Kidney (tissue), 13 donors: ENCODE measurements at regions not wholly inside any gene's neighbourhood (a gene's known extent, or its start where the extent isn't known, plus 50 kb on each side); places are given as distances from the start of the nearest gene placed in this dataset.

ENCODE experiments used
- DNase-seq, 5 donors: peaks; one replicate each; pipeline ENCODE4 v3.0.0-alpha.2; 2013 to 2020
- FAIRE-seq: peaks from 2 replicates; lab custom pipeline; 2012; peaks lifted over from hg19 to GRCh38; lab: Jason Lieb, UNC
- H3K27ac ChIP-seq, 2 donors: one replicate each; pipeline ENCODE4 v1.7.0; 2013; ENCODE audit warnings: low read depth in 2 of 2, low read length in 2 of 2, inconsistent platforms in 1 of 2
- H3K27me3 ChIP-seq: one replicate; pipeline ENCODE4 v1.7.1; 2013; ENCODE audit warnings: low read length, inconsistent platforms; ENCODE audit not compliant: control insufficient read depth, insufficient read depth
- H3K36me3 ChIP-seq, 3 donors: one replicate each; pipeline versions ENCODE4 v1.7.0 to v1.7.1; 2013; ENCODE audit warnings: low read length in 3 of 3, control low read depth in 1 of 3, inconsistent platforms in 1 of 3; ENCODE audit not compliant: insufficient read depth in 3 of 3, control insufficient read depth in 2 of 3
- H3K4me1 ChIP-seq, 3 donors: one replicate each; pipeline versions ENCODE4 v1.7.0 to v1.7.1; 2013; ENCODE audit warnings: low read length in 3 of 3, inconsistent platforms in 1 of 3, low read depth in 1 of 3; ENCODE audit not compliant: control insufficient read depth in 2 of 3, insufficient read depth in 2 of 3
- H3K4me3 ChIP-seq, 3 donors: one replicate each; pipeline versions ENCODE4 v1.7.0 to v1.8.1; 2013; ENCODE audit warnings: low read length in 3 of 3, control low read depth in 1 of 3, inconsistent platforms in 1 of 3
- H3K9ac ChIP-seq, 3 donors: one replicate each; pipeline versions ENCODE4 v1.7.0 to v1.7.1; 2013; ENCODE audit warnings: low read length in 3 of 3, control low read depth in 1 of 3, inconsistent platforms in 1 of 3
- H3K9me3 ChIP-seq, 3 donors: one replicate each; pipeline versions ENCODE4 v1.7.0 to v1.7.1; 2013; ENCODE audit warnings: low read length in 3 of 3, control low read depth in 1 of 3, inconsistent platforms in 1 of 3; ENCODE audit not compliant: control insufficient read depth in 2 of 3, insufficient read depth in 1 of 3
- intact Hi-C: fragments of 100-400 bp; cut with DNase I; formaldehyde crosslinking; loops from one replicate; pipeline ENCODE4 v1.11.1; 2022
- TF ChIP-seq, protein P1 (sequence below): IDR thresholded peaks from 3 replicates; pipeline ENCODE4 v1.5.1; 2012; ENCODE audit warnings: mild to moderate bottlenecking, moderate library complexity, borderline replicate concordance; ENCODE audit not compliant: insufficient read depth; ENCODE audit errors: extremely low read depth
- donor health status: control.
- donor health status: control.
- donor health status: control.
- donor health status: control.
- donor health status: control.
- donor health status: DM: yes; HTN: yes; CAD: no.
- donor health status: Normal renal cell carcinoma (clear cell type).

DNA sequence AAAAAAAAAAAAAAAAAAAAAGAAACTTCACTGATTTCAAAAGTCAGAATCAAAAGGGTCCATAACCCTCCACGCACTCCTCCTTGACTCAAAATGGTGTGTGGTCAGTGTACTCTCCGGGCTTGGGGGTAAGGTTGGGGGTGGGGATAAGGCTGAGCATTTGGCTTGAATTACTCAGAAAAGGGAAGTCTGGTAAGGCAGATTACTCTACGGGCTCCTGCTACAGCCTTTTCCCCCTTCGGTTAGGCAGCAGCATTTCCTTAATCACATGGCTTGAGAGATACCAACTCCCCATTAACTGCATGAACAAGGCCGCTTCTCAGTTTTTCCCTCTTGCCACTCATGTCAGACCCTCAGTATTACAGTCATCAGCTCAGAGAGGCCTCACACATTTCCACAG is 135.4 kb upstream of the DUSP21 start:
- no peak for FAIRE-seq
- H3K27me3 ChIP-seq, result no peaks in the 10 kb centered on the region
- intact Hi-C loops, result no loop called here

DNA sequence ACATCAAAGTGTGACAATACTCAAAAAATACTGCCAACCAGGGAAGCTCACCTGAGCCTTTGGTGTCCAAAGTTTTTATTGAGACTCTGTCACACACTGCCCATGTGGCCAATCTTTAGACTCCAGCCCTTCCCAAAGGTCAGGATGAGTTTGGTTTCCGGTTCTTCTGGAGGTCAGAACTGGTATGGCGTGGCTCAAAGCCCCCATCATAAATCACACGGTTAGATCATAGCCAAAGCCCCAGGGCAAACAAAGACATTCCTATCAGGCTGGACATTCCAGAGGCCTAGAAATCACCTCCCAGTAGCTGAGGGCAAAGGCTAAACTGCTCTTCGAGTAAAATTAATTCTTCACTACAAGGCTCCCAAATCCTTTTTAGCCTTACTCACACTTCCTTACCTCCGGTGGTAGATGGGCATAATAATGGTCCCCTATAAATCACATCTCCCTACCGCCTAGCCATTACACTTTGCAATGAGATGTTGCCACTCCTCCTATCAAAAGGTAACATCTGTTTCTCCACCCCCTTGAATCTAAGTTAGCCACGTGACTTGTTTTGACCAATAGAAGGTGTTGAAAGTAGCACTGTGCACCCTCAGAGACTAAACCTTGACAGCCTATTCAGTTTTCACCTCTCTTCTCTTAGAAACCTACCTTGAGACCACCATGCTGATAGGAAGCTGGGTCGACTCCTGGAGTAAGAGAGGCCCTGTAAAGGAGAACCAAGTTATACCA is 137.8 kb upstream of the DUSP21 start:
- no peaks in the 10 kb centered on the region for H3K4me1 ChIP-seq
- TF ChIP-seq, protein P1, sequence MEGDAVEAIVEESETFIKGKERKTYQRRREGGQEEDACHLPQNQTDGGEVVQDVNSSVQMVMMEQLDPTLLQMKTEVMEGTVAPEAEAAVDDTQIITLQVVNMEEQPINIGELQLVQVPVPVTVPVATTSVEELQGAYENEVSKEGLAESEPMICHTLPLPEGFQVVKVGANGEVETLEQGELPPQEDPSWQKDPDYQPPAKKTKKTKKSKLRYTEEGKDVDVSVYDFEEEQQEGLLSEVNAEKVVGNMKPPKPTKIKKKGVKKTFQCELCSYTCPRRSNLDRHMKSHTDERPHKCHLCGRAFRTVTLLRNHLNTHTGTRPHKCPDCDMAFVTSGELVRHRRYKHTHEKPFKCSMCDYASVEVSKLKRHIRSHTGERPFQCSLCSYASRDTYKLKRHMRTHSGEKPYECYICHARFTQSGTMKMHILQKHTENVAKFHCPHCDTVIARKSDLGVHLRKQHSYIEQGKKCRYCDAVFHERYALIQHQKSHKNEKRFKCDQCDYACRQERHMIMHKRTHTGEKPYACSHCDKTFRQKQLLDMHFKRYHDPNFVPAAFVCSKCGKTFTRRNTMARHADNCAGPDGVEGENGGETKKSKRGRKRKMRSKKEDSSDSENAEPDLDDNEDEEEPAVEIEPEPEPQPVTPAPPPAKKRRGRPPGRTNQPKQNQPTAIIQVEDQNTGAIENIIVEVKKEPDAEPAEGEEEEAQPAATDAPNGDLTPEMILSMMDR, result no peak
- intact Hi-C loops, result no loop called here
- FAIRE-seq (no peak), DNase-seq (peak in 1 of 5 donors; percentile 4)
- H3K9ac ChIP-seq, result no peak overlapping the region
- H3K4me3 ChIP-seq, result no peak overlapping the region
- no peaks in the 10 kb centered on the region for H3K27me3 ChIP-seq
- H3K36me3 ChIP-seq, result no peaks in the 10 kb centered on the region
- no peaks in the 10 kb centered on the region for H3K9me3 ChIP-seq
- H3K27ac ChIP-seq, result no peak overlapping the region

More for the DNA sequence above, 135.4 kb upstream of the DUSP21 start:
- no peak for DNase-seq
- Histone ChIP-seq H3K36me3 (no peaks in the 10 kb centered on the region), H3K4me1 (no peaks in the 10 kb centered on the region), H3K4me3 (no peak overlapping the region), H3K9me3 (no peaks in the 10 kb centered on the region), H3K27ac (no peak overlapping the region), H3K9ac (no peak overlapping the region)
- TF ChIP-seq, protein P1, result no peak

DNA sequence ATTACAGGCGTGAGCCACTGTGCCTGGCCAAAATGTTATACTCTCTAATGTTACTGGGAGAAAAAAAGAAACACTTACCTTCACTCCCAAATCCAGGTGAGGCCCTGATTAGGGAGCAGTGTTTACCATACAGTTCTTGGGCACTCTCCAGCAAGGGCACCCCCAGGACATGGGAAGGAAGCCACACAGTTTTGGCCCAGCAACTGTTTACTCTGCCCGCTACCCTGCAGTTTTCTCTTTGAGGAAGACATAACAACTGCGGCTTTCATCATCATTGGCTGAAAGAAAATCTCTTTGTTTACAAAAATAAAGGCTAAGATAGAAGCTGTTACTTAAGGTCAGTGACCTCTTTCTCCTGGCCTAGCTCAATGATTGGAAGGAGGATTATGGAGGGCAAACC is 145.5 kb upstream of the DUSP21 start:
- Histone ChIP-seq H3K4me1 (no peaks in the 10 kb centered on the region), H3K27me3 (no peaks in the 10 kb centered on the region), H3K9me3 (no peaks in the 10 kb centered on the region), H3K27ac (no peak overlapping the region), H3K36me3 (no peaks in the 10 kb centered on the region), H3K4me3 (no peak overlapping the region), H3K9ac (no peak overlapping the region)
- FAIRE-seq (no peak), DNase-seq (no peak)
- TF ChIP-seq, protein P1, result no peak
- intact Hi-C loops, result no loop called here

DNA sequence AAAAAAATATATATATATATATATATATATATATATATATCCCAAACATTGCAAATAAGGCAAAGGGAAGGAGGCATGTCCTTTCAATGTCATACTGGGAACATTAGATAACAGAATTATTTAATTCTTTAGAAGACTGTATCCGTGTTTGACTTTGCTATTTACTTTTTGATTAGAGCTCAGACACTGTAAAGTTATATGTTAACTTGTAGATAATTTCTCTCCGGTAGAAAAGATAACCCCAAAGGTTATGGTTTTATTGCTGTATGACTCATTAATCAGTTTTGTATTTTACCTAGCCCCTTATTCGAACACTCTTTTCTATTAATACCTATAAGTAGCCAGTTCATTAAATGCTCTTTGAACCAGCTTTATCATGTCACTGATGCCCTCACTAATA is 150.6 kb upstream of the DUSP21 start:
- DNase-seq (no peak), FAIRE-seq (no peak)
- TF ChIP-seq, protein P1, result no peak
- intact Hi-C loops, result no loop called here
- Histone ChIP-seq H3K36me3 (no peaks in the 10 kb centered on the region), H3K27ac (no peak overlapping the region), H3K4me1 (no peaks in the 10 kb centered on the region), H3K9me3 (no peaks in the 10 kb centered on the region), H3K9ac (no peak overlapping the region), H3K4me3 (no peak overlapping the region), H3K27me3 (no peaks in the 10 kb centered on the region)
